ENCODE measurements at regions not wholly inside any gene's neighbourhood (a gene's known extent, or its start where the extent isn't known, plus 50 kb on each side); places are given as distances from the start of the nearest gene placed in this dataset.

DNA sequence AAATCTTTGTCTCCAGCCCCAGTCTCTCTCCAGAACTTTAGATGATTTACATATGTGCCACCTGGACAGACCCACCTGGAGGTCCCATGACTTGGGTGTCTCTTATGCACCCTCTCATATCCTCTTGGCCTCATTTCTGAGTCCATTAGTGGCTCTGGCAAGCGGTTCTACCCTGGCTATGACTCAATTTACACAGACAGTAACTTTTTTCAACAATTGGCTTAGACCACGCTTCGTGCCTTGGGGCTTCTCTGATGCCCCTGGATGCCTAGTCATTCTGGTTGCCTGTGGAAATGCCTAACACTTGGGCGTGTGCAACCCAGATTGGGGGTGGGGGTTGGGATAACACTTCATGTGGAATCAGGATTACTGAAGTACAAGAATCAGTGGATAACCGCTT, 57.1 kb upstream of the GADD45A start:
- TF ChIP-seq MYC (IDR thresholded peaks at IDR 0.05; ENCODE audit: low read depth, low read length) (no peak), POLR2A (IDR thresholded peaks at IDR 0.05; ENCODE audit: extremely low read depth, insufficient read length) (no peak)
- TF ChIP-seq, protein P1, sequence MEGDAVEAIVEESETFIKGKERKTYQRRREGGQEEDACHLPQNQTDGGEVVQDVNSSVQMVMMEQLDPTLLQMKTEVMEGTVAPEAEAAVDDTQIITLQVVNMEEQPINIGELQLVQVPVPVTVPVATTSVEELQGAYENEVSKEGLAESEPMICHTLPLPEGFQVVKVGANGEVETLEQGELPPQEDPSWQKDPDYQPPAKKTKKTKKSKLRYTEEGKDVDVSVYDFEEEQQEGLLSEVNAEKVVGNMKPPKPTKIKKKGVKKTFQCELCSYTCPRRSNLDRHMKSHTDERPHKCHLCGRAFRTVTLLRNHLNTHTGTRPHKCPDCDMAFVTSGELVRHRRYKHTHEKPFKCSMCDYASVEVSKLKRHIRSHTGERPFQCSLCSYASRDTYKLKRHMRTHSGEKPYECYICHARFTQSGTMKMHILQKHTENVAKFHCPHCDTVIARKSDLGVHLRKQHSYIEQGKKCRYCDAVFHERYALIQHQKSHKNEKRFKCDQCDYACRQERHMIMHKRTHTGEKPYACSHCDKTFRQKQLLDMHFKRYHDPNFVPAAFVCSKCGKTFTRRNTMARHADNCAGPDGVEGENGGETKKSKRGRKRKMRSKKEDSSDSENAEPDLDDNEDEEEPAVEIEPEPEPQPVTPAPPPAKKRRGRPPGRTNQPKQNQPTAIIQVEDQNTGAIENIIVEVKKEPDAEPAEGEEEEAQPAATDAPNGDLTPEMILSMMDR (IDR thresholded peaks at IDR 0.05; ENCODE audit: low read depth, low read length): no peak
